Dendritic cell treated with granulocyte-macrophage colony-stimulating factor and Interleukin-4, amounts not matched to agents 40 ng/mL and 50 ng/mL, for 4 days (primary cell): ENCODE measurements at regions not wholly inside any gene's neighbourhood (a gene's known extent, or its start where the extent isn't known, plus 50 kb on each side); places are given as distances from the start of the nearest gene placed in this dataset.

ENCODE experiments used
- H3K27ac Mint-ChIP-seq: one replicate; pipeline ENCODE4 v1.8.0; 2022; ENCODE audit warnings: mild to moderate bottlenecking, mixed read lengths
- H3K27me3 Mint-ChIP-seq: one replicate; pipeline ENCODE4 v1.8.0; 2022; ENCODE audit warnings: mild to moderate bottlenecking, mixed read lengths
- H3K36me3 Mint-ChIP-seq: one replicate; pipeline ENCODE4 v1.8.0; 2022; ENCODE audit warnings: low read depth, mixed read lengths
- H3K4me1 Mint-ChIP-seq: one replicate; pipeline ENCODE4 v1.8.0; 2022; ENCODE audit warnings: low read depth, mixed read lengths
- H3K4me3 Mint-ChIP-seq: one replicate; pipeline ENCODE4 v1.8.0; 2022; ENCODE audit warnings: mild to moderate bottlenecking, moderate library complexity, mixed read lengths
- H3K9me3 Mint-ChIP-seq: one replicate; pipeline ENCODE4 v1.8.0; 2022; ENCODE audit warnings: mixed read lengths
- intact Hi-C: fragments of 100-400 bp; cut with micrococcal nuclease; formaldehyde crosslinking; loops from one replicate; pipeline ENCODE4 v1.15.0; 2022

- H3K9me3 Mint-ChIP-seq = no peaks in the 10 kb centered on the region
- no peak overlapping the region for H3K27ac Mint-ChIP-seq
- intact Hi-C loops = no loop called here
- no peak overlapping the region for H3K4me3 Mint-ChIP-seq
- H3K4me1 Mint-ChIP-seq = no peaks in the 10 kb centered on the region
- no peaks in the 10 kb centered on the region for H3K36me3 Mint-ChIP-seq
- peaks cover 16% of the 10 kb centered on the region for H3K27me3 Mint-ChIP-seq
Measured at GRCh38 chr4:1515156-1515555, 108.9 kb upstream of the NKX1-1 start.

- intact Hi-C loops = no loop called here
- H3K36me3 Mint-ChIP-seq = no peaks in the 10 kb centered on the region
- peaks cover 12% of the 10 kb centered on the region for H3K27me3 Mint-ChIP-seq
- H3K9me3 Mint-ChIP-seq = no peaks in the 10 kb centered on the region
- H3K27ac Mint-ChIP-seq = no peak overlapping the region
- no peak overlapping the region for H3K4me3 Mint-ChIP-seq
- no peaks in the 10 kb centered on the region for H3K4me1 Mint-ChIP-seq
Measured at GRCh38 chr4:1514612-1515011, 108.4 kb upstream of the NKX1-1 start.

DNA sequence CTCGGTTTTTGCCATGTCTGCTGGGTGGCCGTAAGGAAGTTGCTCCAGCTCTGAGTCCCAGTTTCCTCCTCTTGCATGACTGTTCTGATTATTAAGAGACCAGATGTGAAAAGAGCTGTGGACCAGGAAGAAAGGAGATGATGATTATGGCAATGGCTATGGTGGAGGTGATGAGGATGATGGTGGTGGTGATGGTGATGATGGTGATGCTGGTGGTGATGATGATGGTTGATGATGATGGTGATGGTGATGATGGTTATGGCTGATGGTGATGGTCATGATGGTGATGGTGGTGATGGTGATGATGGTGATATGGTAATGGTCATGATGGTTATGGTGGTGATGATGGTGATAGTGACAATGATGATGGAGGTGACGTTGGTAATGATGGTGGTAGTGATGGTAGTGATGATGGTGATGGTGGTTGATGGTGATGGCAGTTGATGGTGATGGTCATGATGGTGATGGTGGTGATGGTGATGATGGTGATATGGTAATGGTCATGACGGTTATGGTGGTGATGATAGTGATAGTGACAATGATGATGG, 107.8 kb upstream of the NKX1-1 start:
- Mint-ChIP-seq H3K4me1 (no peaks in the 10 kb centered on the region), H3K36me3 (no peaks in the 10 kb centered on the region), H3K9me3 (no peaks in the 10 kb centered on the region), H3K27ac (no peak overlapping the region), H3K4me3 (no peak overlapping the region), H3K27me3 (peaks cover 12% of the 10 kb centered on the region)
- intact Hi-C loops = no loop called here

GRCh38 chr4:1512738-1513660, 106.8 kb upstream of the NKX1-1 start:
- Mint-ChIP-seq H3K4me1 (no peaks in the 10 kb centered on the region), H3K4me3 (no peak overlapping the region)

DNA sequence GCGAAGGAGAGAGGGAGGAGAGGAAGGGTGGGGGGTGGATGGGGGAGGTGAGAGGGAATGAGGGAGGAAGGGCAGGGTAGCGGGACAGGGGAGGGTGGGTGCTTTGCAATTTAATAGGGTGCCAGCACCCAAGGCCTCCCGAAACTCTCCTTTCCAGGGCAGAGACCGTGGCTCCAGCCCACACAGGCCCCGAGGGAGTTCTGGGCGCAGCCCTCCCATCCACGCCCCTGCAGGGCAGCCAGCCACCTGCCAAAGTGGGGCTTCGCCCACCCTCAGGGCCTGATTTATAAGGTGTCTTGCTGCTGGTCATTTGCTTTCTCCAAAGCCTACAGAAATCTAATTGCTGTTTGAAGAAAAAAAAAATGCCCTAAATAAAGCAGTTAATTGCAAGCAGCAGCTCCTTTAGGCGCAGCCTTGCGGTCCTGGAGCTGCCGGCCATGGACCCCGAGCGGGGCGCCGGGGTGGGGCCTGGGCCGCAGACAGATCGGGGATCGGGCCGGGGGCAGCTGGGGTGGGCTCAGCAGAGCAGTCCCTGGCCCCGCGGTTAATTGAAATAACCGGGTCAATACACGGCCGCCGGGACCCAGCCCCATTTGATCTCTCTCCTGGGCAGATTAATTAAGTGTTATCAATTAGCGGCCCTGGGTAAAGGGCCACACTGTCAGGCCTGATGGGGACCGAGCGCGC, 106.0 kb upstream of the NKX1-1 start:
- H3K36me3 Mint-ChIP-seq = no peaks in the 10 kb centered on the region
- H3K9me3 Mint-ChIP-seq = no peaks in the 10 kb centered on the region
- intact Hi-C loops = no loop called here
- no peaks in the 10 kb centered on the region for H3K4me1 Mint-ChIP-seq
- H3K27me3 Mint-ChIP-seq = peaks cover 17% of the 10 kb centered on the region
- H3K4me3 Mint-ChIP-seq = no peak overlapping the region
- no peak overlapping the region for H3K27ac Mint-ChIP-seq

More at GRCh38 chr4:1512738-1513660, 106.8 kb upstream of the NKX1-1 start:
- H3K36me3 Mint-ChIP-seq = no peaks in the 10 kb centered on the region
- intact Hi-C loops = no loop called here
- no peak overlapping the region for H3K27ac Mint-ChIP-seq
- H3K27me3 Mint-ChIP-seq = peaks cover 13% of the 10 kb centered on the region
- no peaks in the 10 kb centered on the region for H3K9me3 Mint-ChIP-seq

- Mint-ChIP-seq H3K36me3 (no peaks in the 10 kb centered on the region), H3K27ac (no peak overlapping the region)
- intact Hi-C loops = no loop called here
Measured at GRCh38 chr4:1511441-1512041, 105.3 kb upstream of the NKX1-1 start.

DNA sequence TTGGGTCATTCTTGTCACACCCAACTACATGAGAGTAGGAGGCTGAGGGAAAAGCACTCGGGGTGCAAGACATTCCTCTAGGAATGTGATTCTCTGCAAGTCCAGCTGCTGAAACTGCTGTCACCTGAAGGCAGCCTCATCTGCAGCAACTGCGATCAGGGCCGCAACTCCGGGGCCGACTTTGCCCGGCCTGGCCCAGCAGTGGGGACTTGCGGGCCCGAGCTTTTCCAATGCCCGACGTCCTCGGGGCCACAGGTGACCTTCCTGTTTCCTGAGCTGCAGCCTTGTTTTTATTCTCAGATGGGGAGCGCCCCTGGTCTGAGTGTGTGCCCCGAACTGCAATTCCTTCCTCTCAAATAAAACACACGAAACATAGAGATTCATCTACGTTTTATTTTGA, 104.7 kb upstream of the NKX1-1 start:
- peaks cover 22% of the 10 kb centered on the region for H3K27me3 Mint-ChIP-seq
- H3K27ac Mint-ChIP-seq = no peak overlapping the region
- intact Hi-C loops = no loop called here
- no peak overlapping the region for H3K4me3 Mint-ChIP-seq
- H3K9me3 Mint-ChIP-seq = no peaks in the 10 kb centered on the region
- no peaks in the 10 kb centered on the region for H3K36me3 Mint-ChIP-seq
- H3K4me1 Mint-ChIP-seq = no peaks in the 10 kb centered on the region

More at GRCh38 chr4:1511441-1512041, 105.3 kb upstream of the NKX1-1 start:
- Mint-ChIP-seq H3K27me3 (peaks cover 20% of the 10 kb centered on the region), H3K4me3 (no peak overlapping the region), H3K4me1 (no peaks in the 10 kb centered on the region), H3K9me3 (no peaks in the 10 kb centered on the region)

- intact Hi-C loops = no loop called here
- H3K36me3 Mint-ChIP-seq = no peaks in the 10 kb centered on the region
- no peak overlapping the region for H3K4me3 Mint-ChIP-seq
- H3K4me1 Mint-ChIP-seq = no peaks in the 10 kb centered on the region
- H3K27ac Mint-ChIP-seq = no peak overlapping the region
- peaks cover 22% of the 10 kb centered on the region for H3K27me3 Mint-ChIP-seq
- H3K9me3 Mint-ChIP-seq = no peaks in the 10 kb centered on the region
Measured at GRCh38 chr4:1509366-1509765, 103.1 kb upstream of the NKX1-1 start.

- Mint-ChIP-seq H3K4me1 (no peaks in the 10 kb centered on the region), H3K27me3 (peaks cover 22% of the 10 kb centered on the region), H3K4me3 (no peak overlapping the region), H3K9me3 (no peaks in the 10 kb centered on the region), H3K27ac (no peak overlapping the region), H3K36me3 (no peaks in the 10 kb centered on the region)
- intact Hi-C loops = no loop called here
Measured at GRCh38 chr4:1508161-1509160, 102.2 kb upstream of the NKX1-1 start.

DNA sequence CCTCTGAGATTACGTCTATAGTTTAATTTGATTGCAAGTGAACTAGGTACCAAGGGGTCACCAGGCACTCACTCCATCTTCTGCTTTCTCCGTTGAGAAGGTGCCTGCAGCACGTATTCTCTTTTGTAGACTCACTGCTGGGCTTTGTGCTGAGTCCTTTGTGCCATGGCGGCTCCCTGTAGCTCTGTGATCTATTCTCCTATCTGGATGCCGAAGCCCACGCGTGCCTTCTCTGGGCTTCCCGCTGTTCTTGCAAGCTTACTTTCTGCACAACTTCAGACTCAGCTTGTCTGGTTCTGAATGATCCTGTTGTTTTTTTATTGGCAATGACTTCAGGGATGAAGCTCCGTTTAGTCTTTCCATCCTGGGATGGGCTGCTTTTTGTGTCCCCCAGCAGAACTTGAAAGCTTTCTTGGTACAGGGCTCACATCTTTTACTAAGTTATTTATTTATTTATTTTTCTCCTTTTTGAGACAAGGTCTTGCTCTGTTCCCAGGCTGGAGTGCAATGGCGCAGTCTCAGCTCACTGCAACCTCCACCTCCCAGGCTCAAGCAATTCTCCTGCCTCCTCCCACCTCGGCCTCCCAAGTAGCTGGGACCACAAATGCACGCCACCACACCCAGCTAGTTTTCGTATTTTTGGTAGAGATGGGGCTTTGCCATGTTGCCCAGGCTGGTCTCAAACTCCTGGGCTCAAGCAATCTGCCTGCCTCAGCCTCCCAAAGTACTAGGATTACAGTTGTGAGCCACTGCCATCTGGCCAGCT, 100.9 kb upstream of the NKX1-1 start:
- H3K4me3 Mint-ChIP-seq = no peak overlapping the region
- H3K36me3 Mint-ChIP-seq = no peaks in the 10 kb centered on the region
- H3K27me3 Mint-ChIP-seq = peaks cover 20% of the 10 kb centered on the region
- H3K4me1 Mint-ChIP-seq = no peaks in the 10 kb centered on the region
- intact Hi-C loops = no loop called here
- no peaks in the 10 kb centered on the region for H3K9me3 Mint-ChIP-seq
- H3K27ac Mint-ChIP-seq = no peak overlapping the region

- Mint-ChIP-seq H3K9me3 (no peaks in the 10 kb centered on the region), H3K27me3 (peaks cover 16% of the 10 kb centered on the region)
- intact Hi-C loops = no loop called here
Measured at GRCh38 chr4:1505511-1506460, 99.5 kb upstream of the NKX1-1 start.

More at GRCh38 chr4:1505511-1506460, 99.5 kb upstream of the NKX1-1 start:
- Mint-ChIP-seq H3K27ac (no peak overlapping the region), H3K4me3 (no peak overlapping the region), H3K4me1 (no peaks in the 10 kb centered on the region), H3K36me3 (no peaks in the 10 kb centered on the region)
